ENCODE measurements at regions not wholly inside any gene's neighbourhood (a gene's known extent, or its start where the extent isn't known, plus 50 kb on each side); places are given as distances from the start of the nearest gene placed in this dataset.

DNA sequence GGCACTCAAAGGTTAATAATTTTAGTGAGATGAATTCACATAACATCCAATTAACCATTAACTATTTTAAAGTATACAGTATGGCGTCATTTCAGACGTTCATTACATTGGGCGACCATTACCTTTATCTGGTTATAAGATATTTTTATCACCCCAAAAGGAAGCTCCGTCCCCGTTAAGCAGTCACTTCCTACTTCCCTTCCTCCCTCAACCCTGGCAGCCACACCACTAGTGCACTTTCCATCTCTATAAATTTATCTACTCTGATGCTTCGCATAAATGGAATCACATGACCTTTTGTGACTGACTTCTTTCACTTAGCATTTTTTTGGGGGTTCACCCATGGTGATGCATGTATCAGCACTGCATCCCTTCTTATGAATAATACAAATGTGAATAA lies 168.3 kb upstream of the PUM3 start:
- TF ChIP-seq CTCF (IDR thresholded peaks at IDR 0.05) = no peak
- no peak for TF ChIP-seq POLR2A (IDR thresholded peaks at IDR 0.05)
- TF ChIP-seq POLR2AphosphoS5 (IDR thresholded peaks at IDR 0.05) = no peak
- no peak for TF ChIP-seq EP300 (IDR thresholded peaks at IDR 0.05; ENCODE audit: low read depth)
